ENCODE measurements at regions not wholly inside any gene's neighbourhood (a gene's known extent, or its start where the extent isn't known, plus 50 kb on each side); places are given as distances from the start of the nearest gene placed in this dataset.

DNA sequence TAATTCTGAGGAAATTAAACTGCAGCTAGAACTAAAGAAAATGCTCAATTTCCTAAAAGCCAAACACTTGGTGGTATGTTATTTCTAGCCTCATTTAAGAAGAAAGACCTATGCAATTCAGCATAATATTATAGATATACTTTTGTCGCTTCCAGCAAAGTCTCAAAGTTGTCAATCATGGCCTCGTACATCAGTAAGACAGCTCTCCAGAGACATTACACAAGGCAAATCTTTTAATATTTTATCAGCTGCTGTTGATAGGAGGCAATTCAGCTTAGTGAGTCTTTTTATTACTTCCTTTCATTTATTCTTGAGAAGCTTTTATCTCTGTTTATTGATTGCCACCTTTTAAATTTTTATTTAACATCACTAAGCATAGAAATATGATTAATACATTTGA, 294.3 kb downstream of the FSIP2 start:
- Histone ChIP-seq H3K27me3 (no peaks in the 10 kb centered on the region), H3K36me3 (no peaks in the 10 kb centered on the region), H3K9me3 (no peaks in the 10 kb centered on the region), H3K4me1 (no peaks in the 10 kb centered on the region), H3K4me3 (ENCODE audit: low read depth, low read length) (no peak overlapping the region)
- TF ChIP-seq, protein P1, sequence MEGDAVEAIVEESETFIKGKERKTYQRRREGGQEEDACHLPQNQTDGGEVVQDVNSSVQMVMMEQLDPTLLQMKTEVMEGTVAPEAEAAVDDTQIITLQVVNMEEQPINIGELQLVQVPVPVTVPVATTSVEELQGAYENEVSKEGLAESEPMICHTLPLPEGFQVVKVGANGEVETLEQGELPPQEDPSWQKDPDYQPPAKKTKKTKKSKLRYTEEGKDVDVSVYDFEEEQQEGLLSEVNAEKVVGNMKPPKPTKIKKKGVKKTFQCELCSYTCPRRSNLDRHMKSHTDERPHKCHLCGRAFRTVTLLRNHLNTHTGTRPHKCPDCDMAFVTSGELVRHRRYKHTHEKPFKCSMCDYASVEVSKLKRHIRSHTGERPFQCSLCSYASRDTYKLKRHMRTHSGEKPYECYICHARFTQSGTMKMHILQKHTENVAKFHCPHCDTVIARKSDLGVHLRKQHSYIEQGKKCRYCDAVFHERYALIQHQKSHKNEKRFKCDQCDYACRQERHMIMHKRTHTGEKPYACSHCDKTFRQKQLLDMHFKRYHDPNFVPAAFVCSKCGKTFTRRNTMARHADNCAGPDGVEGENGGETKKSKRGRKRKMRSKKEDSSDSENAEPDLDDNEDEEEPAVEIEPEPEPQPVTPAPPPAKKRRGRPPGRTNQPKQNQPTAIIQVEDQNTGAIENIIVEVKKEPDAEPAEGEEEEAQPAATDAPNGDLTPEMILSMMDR (IDR thresholded peaks at IDR 0.05; ENCODE audit: low read depth, low read length), result no peak
- no peak for DNase-seq

DNA sequence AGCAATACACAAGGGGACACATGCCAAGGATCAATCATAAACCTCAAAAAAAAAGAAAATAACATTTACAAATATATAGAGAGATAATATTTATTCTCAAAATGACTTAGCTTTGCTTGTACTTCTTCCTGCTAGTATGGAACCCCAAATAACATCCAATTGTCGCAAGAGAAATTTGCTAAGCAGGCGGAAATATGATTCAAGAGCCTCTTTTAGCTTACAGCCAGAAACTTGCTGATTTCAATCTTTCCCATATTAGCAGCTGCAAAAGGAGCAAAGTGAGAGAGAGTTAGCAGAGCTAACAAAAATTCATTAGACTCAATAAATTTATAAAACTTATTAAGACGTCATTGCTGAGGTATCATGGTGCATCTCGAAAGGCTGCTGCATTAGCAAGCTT, 294.9 kb downstream of the FSIP2 start:
- TF ChIP-seq, protein P1 (IDR thresholded peaks at IDR 0.05; ENCODE audit: low read depth, low read length), result no peak

DNA sequence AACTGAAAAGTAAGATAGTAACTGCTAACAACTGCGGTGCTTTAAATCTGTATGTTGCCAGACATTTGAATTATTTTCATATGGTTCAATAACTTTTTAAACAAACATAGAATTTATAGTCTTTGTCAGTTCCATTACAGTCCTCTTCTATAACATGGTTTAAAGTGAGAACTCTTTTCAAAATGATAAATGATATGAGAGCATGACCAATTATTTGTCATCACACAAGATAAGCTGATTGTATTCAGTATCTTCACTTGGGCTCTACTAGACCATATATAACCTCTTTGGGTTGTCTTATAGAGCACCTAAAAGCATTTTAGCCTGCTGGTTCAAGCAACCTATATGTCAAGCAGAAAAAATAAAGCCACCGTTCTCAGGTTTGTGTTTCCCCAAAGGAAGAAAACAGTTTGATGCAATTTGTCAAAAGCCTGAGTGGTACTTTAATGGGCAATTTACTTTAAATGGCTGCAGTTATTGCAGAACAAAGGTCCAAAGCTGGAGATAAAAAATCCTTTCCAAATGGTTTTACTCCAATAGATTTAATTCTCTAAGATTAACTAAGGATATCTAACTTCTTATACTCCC, 298.4 kb downstream of the FSIP2 start:
- Histone ChIP-seq H3K36me3 (no peaks in the 10 kb centered on the region), H3K4me1 (no peaks in the 10 kb centered on the region), H3K4me3 (ENCODE audit: low read depth, low read length) (no peak overlapping the region), H3K27me3 (no peaks in the 10 kb centered on the region), H3K9me3 (no peaks in the 10 kb centered on the region)
- no peak for DNase-seq
- TF ChIP-seq, protein P1 (IDR thresholded peaks at IDR 0.05; ENCODE audit: low read depth, low read length), result no peak

More for the DNA sequence above, 294.9 kb downstream of the FSIP2 start:
- H3K27me3 ChIP-seq, result no peaks in the 10 kb centered on the region
- DNase-seq, result no peak
- H3K4me3 ChIP-seq (ENCODE audit: low read depth, low read length), result no peak overlapping the region
- no peaks in the 10 kb centered on the region for H3K4me1 ChIP-seq
- H3K36me3 ChIP-seq, result no peaks in the 10 kb centered on the region
- no peaks in the 10 kb centered on the region for H3K9me3 ChIP-seq

DNA sequence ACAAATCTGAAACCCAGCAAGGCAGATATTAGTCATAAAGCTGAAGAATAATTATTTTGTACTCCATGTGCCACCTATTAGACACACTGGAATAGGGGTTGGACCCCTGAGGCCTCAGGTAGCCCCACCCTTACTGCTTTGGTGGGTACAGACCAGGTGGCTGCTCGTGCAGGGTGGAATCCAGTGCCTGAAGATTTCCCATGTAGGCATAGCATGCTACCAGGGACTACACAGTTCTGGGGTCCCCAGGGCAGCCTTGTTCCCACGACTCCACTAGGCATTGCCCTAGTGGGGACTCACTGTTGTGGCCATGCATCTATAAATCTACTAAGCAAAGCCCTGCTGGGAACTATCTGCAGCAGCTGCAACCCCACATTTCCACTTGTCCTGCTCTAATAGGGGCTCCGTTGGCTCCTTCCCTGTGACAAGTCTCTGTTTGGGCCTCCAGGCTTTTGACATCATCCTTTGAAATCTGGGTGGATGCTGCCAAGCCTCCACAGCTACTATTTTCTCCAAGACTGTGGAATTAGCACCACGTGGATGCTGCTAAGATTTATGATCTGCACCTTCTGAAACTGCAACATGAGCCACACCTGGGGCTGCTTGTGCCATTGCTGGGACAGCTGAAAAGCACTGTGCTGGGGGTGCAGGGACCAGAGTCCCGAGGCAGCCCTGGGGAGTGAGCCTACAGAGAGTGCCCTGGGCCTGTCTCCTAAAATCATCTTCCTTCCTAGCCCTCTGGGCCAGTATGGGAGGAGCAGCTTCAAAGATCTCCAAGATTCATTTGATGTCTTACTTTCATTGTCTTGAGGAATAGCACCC, 303.8 kb downstream of the FSIP2 start:
- Histone ChIP-seq H3K27me3 (no peaks in the 10 kb centered on the region), H3K4me1 (peaks cover 11% of the 10 kb centered on the region), H3K4me3 (ENCODE audit: low read depth, low read length) (no peak overlapping the region), H3K9me3 (no peaks in the 10 kb centered on the region), H3K36me3 (no peaks in the 10 kb centered on the region)
- TF ChIP-seq, protein P1 (IDR thresholded peaks at IDR 0.05; ENCODE audit: low read depth, low read length), result no peak
- DNase-seq, result no peak

DNA sequence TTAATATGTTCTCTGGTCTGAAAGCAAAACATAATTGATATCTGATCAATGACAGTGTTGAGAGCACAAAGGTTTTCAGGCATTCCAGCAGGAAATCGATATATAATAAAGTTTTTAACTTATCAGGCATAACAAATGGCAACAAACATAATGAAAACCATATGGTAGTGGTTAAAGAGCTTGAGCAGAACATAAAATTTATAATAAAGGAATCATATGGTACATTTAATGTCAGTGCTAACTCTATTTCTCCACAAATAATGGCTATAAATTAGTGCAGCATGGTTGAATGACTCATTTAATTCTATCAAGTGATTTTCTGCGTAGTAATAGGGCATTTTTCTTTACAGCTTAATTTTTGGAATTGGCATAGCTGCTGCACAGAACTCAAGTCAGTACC, 306.2 kb downstream of the FSIP2 start:
- Histone ChIP-seq H3K36me3 (no peaks in the 10 kb centered on the region), H3K9me3 (no peaks in the 10 kb centered on the region), H3K27me3 (no peaks in the 10 kb centered on the region), H3K4me1 (peaks cover 11% of the 10 kb centered on the region), H3K4me3 (ENCODE audit: low read depth, low read length) (no peak overlapping the region)
- TF ChIP-seq, protein P1 (IDR thresholded peaks at IDR 0.05; ENCODE audit: low read depth, low read length), result no peak
- no peak for DNase-seq

DNA sequence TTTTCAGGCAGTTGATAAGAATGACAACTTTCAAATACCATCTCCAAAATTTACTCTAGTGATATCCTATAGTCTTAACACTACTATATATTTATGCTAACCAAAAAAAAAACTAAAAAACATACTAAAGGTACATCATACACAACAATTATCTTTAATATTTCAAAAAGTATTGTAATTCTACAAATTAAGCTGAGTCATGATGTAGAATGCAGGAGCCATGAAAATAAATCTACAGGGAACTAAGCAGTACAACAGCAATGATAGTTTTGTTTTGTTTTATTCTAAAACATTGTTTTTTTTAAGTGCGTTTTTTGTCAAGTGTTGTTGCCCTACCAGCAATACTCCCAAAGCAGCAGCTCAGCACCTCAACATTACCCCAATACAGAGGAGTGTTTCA, 314.3 kb downstream of the FSIP2 start:
- Histone ChIP-seq H3K27me3 (no peaks in the 10 kb centered on the region), H3K36me3 (no peaks in the 10 kb centered on the region), H3K4me3 (ENCODE audit: low read depth, low read length) (no peak overlapping the region), H3K9me3 (no peaks in the 10 kb centered on the region), H3K4me1 (no peaks in the 10 kb centered on the region)
- DNase-seq, result no peak
- TF ChIP-seq, protein P1 (IDR thresholded peaks at IDR 0.05; ENCODE audit: low read depth, low read length), result no peak

Measured in BE2C (cell line).